Adrenal gland (tissue), 5 donors: ENCODE measurements at regions not wholly inside any gene's neighbourhood (a gene's known extent, or its start where the extent isn't known, plus 50 kb on each side); places are given as distances from the start of the nearest gene placed in this dataset.

ENCODE experiments used
- CTCF ChIP-seq, 6 experiments: fragments of 450-650 bp in 4 of 6; fragments of 200-600 bp in 2 of 6; sonication (generic) in 1 of 6; IDR thresholded peaks; 1 replicate in 5 of 6; 2 replicates in 1 of 6; pipeline versions ENCODE4 v1.5.1 to v1.8.0; 2016 to 2021; ENCODE audit warnings: antibody characterized with exemption in 6 of 6, mild to moderate bottlenecking in 2 of 6, moderate library complexity in 1 of 6
- POLR2A ChIP-seq, 2 donors: fragments of 450-650 bp; IDR thresholded peaks; one replicate each; pipeline ENCODE4 v1.6.1; 2017; ENCODE audit warnings: antibody characterized with exemption in 2 of 2, mild to moderate bottlenecking in 2 of 2, moderate library complexity in 1 of 2
- donor health status: DM: no; HTN: no; CAD: no.

GRCh38 chr10:81498011-81498551, 376.9 kb upstream of the NRG3 start:
- TF ChIP-seq POLR2A (IDR thresholded peaks at IDR 0.05) = no peak
- no peak for TF ChIP-seq CTCF (IDR thresholded peaks at IDR 0.05)
